Right lobe of liver (tissue), 4 donors: ENCODE measurements at regions not wholly inside any gene's neighbourhood (a gene's known extent, or its start where the extent isn't known, plus 50 kb on each side); places are given as distances from the start of the nearest gene placed in this dataset.

Source experiments
- CTCF ChIP-seq, 4 donors: fragments of 200-600 bp in 3 of 4; fragments of 450-650 bp in 1 of 4; IDR thresholded peaks; one replicate each; pipeline versions ENCODE4 v1.5.1 to v1.8.0; 2016 to 2022; ENCODE audit warnings: antibody characterized with exemption in 4 of 4, mild to moderate bottlenecking in 2 of 4
- POLR2A ChIP-seq: fragments of 450-650 bp; IDR thresholded peaks from one replicate; pipeline ENCODE4 v1.6.1; 2017; ENCODE audit warnings: antibody characterized with exemption, mild to moderate bottlenecking
- donor health status: DM: no; HTN: no; CAD: no.
- donor health status: DM: no; HTN: no; CAD: no.
- donor health status: DM: no; HTN: yes; CAD: no.

DNA sequence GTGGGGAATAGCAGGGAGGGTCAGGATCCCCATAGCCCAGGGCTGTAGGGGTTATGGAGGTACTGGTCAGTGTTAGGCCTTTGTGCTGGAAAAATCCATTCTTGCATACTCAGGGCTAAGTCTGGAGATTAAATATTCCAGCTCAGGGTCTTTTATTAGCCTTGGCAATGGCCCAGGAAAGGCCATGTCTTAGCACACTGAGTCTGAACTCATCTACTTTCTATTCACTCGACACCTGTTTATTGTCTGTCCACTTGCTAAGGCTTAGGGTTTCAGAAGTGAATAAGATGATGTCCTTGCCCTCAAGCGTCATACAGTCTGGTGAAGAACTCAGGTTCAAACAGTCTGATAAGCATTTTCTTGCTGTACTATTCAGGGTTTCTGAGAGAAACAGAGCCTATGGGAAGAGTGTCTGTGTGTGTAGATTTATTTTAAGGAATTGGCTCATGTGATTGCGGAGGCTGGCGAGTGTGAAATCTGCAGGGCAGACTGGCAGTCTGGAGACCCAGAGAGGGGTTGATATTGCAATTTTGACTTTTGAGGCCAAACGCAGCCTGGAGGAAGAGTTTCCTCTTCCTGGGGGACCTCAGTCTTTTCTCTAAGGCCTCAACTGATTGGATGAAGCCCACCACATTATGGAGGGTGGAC lies 135.8 kb downstream of the RAMP3 start:
- TF ChIP-seq CTCF (IDR thresholded peaks at IDR 0.05) (no peak), POLR2A (no peak)
